GM12878 (cell line): ENCODE measurements at regions not wholly inside any gene's neighbourhood (a gene's known extent, or its start where the extent isn't known, plus 50 kb on each side); places are given as distances from the start of the nearest gene placed in this dataset.

Experiments used
- ATAC-seq: fragments of 200-7000 bp; cut with Tn5 transposase; 3 replicates; pipeline ENCODE4 v1.9.1; 2020; ENCODE audit warnings: mild to moderate bottlenecking, moderate library complexity
- BruUV-seq: library from RNA; stranded (reverse); fragments of 400-500 nt; replicated peaks from 2 replicates; lab custom pipeline; 2021; lab: Mats Ljungman, UMichigan
- CTCF ChIA-PET: fragments of 300-600 bp; sonication (Branson Sonifier 250); formaldehyde crosslinking; extraction: SDS; loops from one replicate; lab custom pipeline; 2021; ENCODE audit warnings: inconsistent platforms; lab: Yijun Ruan, JAX
- POLR2A ChIA-PET: fragments of 350-600 bp; formaldehyde crosslinking; extraction: SDS; loops from one replicate; lab custom pipeline; 2021; ENCODE audit warnings: inconsistent platforms; lab: Charles Lee
- RAD21 ChIA-PET: fragments of 300-600 bp; sonication (Branson Sonifier 250); formaldehyde crosslinking; loops from one replicate; lab custom pipeline; 2023; ENCODE audit warnings: antibody characterized with exemption; ENCODE audit not compliant: unreplicated experiment; lab: Charles Lee
- SMC1A ChIA-PET: fragments of 300-600 bp; sonication (Branson Sonifier 250); formaldehyde crosslinking; loops from one replicate; lab custom pipeline; 2023; ENCODE audit not compliant: unreplicated experiment, uncharacterized antibody; lab: Charles Lee
- DNase-seq: peaks from one replicate; pipeline ENCODE4 v3.0.0-alpha.2; 2011; ENCODE audit warnings: low read depth, low spot score
- FAIRE-seq: peaks from 3 replicates; lab custom pipeline; 2011; peaks lifted over from hg19 to GRCh38; lab: Jason Lieb, UNC
- H2AFZ ChIP-seq: 2 replicates; pipeline ENCODE4 v1.6.0; 2011; ENCODE audit warnings: low read depth, low read length, control low read depth; ENCODE audit not compliant: control insufficient read depth
- H3K27ac ChIP-seq: 2 replicates; pipeline ENCODE4 v1.5.1; 2011; ENCODE audit warnings: control low read depth; ENCODE audit not compliant: control insufficient read depth, insufficient read depth
- H3K27me3 ChIP-seq, 2 experiments: replicated peaks in 1 of 2; 2 replicates each; pipeline versions ENCODE4 v1.6.0 to v1.6.1; 2011; ENCODE audit warnings: low read length in 1 of 2; ENCODE audit not compliant: control insufficient read depth in 2 of 2, insufficient read depth in 2 of 2
- H3K36me3 ChIP-seq, 2 experiments: 2 replicates each; pipeline ENCODE4 v1.5.1; 2011; ENCODE audit warnings: low read length in 1 of 2; ENCODE audit not compliant: control insufficient read depth in 2 of 2, insufficient read depth in 2 of 2
- H3K4me1 ChIP-seq: 2 replicates; pipeline ENCODE4 v1.6.1; 2011; ENCODE audit warnings: mild to moderate bottlenecking, low read length, moderate library complexity, mixed read lengths; ENCODE audit not compliant: control insufficient read depth, insufficient read depth
- H3K4me2 ChIP-seq: 2 replicates; pipeline ENCODE4 v1.6.0; 2011; ENCODE audit warnings: control low read depth; ENCODE audit not compliant: control insufficient read depth, insufficient read depth
- H3K4me3 ChIP-seq: fragments of 200-600 bp; sonication (generic); 2 replicates; pipeline ENCODE4 v1.5.1; 2016
- H3K79me2 ChIP-seq: 2 replicates; pipeline ENCODE4 v1.6.0; 2011; ENCODE audit warnings: low read length; ENCODE audit not compliant: control insufficient read depth, insufficient read depth
- H3K9ac ChIP-seq: 2 replicates; pipeline ENCODE4 v1.8.0; 2011; ENCODE audit warnings: low read length, control low read depth, mixed read lengths; ENCODE audit not compliant: control insufficient read depth, insufficient read depth
- H3K9me3 ChIP-seq: replicated peaks from 3 replicates; pipeline ENCODE4 v1.5.1; 2011; ENCODE audit warnings: mild to moderate bottlenecking, low read length; ENCODE audit not compliant: control insufficient read depth, insufficient read depth
- H4K20me1 ChIP-seq: 2 replicates; pipeline ENCODE4 v1.6.0; 2011; ENCODE audit not compliant: control insufficient read depth, insufficient read depth
- BRCA1 ChIP-seq: IDR thresholded peaks from 2 replicates; pipeline ENCODE4 v1.6.1; 2011; ENCODE audit warnings: low read depth, low read length, improper control_type of control experiment
- CBX3 ChIP-seq: fragments of 200-600 bp; sonication (generic); IDR thresholded peaks from 2 replicates; pipeline ENCODE4 v1.6.1; 2016; ENCODE audit warnings: low read depth, borderline replicate concordance
- GABPA ChIP-seq: IDR thresholded peaks from 2 replicates; pipeline ENCODE4 v1.6.1; 2014; ENCODE audit warnings: antibody characterized with exemption, low read depth, mild to moderate bottlenecking, inconsistent platforms
- IKZF1 ChIP-seq: fragments of 450-650 bp; conservative IDR thresholded peaks from 2 replicates; pipeline ENCODE4 v1.6.1; 2017; ENCODE audit warnings: antibody characterized with exemption, mild to moderate bottlenecking
- MXI1 ChIP-seq: fragments of 150-350 bp; IDR thresholded peaks from 2 replicates; pipeline ENCODE4 v1.6.1; 2011; ENCODE audit warnings: low read depth, mild to moderate bottlenecking, inconsistent platforms, low read length, improper control_type of control experiment
- NFYA ChIP-seq: IDR thresholded peaks from 2 replicates; pipeline ENCODE4 v1.6.1; 2011; ENCODE audit warnings: low read depth, mild to moderate bottlenecking, low read length, improper control_type of control experiment, borderline replicate concordance
- POLR2AphosphoS2 ChIP-seq: IDR thresholded peaks from 2 replicates; pipeline ENCODE4 v1.6.1; 2011; ENCODE audit warnings: low read depth, mild to moderate bottlenecking, low read length, improper control_type of control experiment, moderate library complexity
- SMARCA5 ChIP-seq: fragments of 450-650 bp; IDR thresholded peaks from 2 replicates; pipeline ENCODE4 v1.6.1; 2017; ENCODE audit warnings: mild to moderate bottlenecking
- SPI1 ChIP-seq: IDR thresholded peaks from 2 replicates; pipeline ENCODE4 v1.6.1; 2011; ENCODE audit warnings: low read depth, mild to moderate bottlenecking, low read length, moderate library complexity, borderline replicate concordance; ENCODE audit not compliant: insufficient read depth
- ZNF217 ChIP-seq: fragments of 450-650 bp; IDR thresholded peaks from 2 replicates; pipeline ENCODE4 v1.6.1; 2017; ENCODE audit warnings: antibody characterized with exemption, mild to moderate bottlenecking
- ZSCAN29 ChIP-seq: fragments of 450-650 bp; IDR thresholded peaks from 2 replicates; pipeline ENCODE4 v1.6.1; 2017; ENCODE audit warnings: mild to moderate bottlenecking, moderate library complexity
- WGBS: methylation state at CpG from one replicate; pipeline ENCODE4 v1.1.6; 2016; ENCODE audit warnings: low lambda C conversion rate; ENCODE audit not compliant: insufficient replicate concordance, insufficient coverage; ENCODE audit errors: missing lambda C conversion rate; 5-methylcytosine and 5-hydroxymethylcytosine counted together
- in situ Hi-C: fragments of 300-500 bp; cut with MboI; formaldehyde crosslinking; loops from 9 replicates; pipeline ENCODE4 v1.14.3; 2018; ENCODE audit warnings: mixed read lengths
- intact Hi-C: fragments of 100-400 bp; cut with micrococcal nuclease; formaldehyde crosslinking; loops from one replicate; pipeline ENCODE4 v1.14.2; 2022; ENCODE audit not compliant: unreplicated experiment
- TF ChIP-seq, protein P1 (sequence below): fragments of 450-650 bp; IDR thresholded peaks from 2 replicates; pipeline ENCODE4 v1.6.1; 2017; ENCODE audit warnings: mild to moderate bottlenecking
- TF ChIP-seq, protein P2 (sequence below): fragments of 450-650 bp; IDR thresholded peaks from 2 replicates; pipeline ENCODE4 v1.6.1; 2017; ENCODE audit warnings: mild to moderate bottlenecking, moderate library complexity

DNA sequence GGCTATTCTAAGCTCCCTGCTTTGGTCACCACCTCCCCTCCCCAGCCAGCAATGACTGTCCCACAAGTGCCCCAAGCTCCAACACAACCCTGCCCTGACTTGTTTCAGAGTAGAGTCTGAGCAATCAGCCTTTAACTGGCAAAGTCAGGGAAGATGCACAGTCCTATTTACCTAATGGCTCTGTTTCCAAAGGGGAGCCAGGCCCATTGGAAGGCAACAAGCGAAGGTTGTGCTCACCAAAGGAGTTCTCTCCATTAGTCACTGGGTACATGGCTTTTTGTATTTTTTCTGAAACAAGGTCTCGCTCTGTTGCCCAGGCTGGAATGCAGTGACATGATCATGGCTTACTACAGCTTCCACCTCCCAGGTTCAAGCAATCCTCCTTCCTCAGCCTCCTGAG is 267.1 kb upstream of the CRY1 start:
- H3K4me1 ChIP-seq = no peaks in the 10 kb centered on the region
- ChIA-PET RAD21 (no interaction called here), POLR2A (interaction anchor here (0.6 kb wide), 1 partner anchor 125 kb away, joined by 3 read pairs; no protein-coding TSS in a partner anchor), SMC1A (no interaction called here), CTCF (interaction anchor here (0.7 to 1.3 kb wide), 2 partner anchors 42 to 423 kb away, joined by 3 read pairs; no protein-coding TSS in a partner anchor)
- no peaks in the 10 kb centered on the region for H4K20me1 ChIP-seq
- intact Hi-C loops = no loop called here
- no peak overlapping the region for H3K9ac ChIP-seq
- H3K9me3 ChIP-seq = no peaks in the 10 kb centered on the region
- no peaks in the 10 kb centered on the region for H3K79me2 ChIP-seq
- no peak overlapping the region for H2AFZ ChIP-seq
- in situ Hi-C loops = no loop called here
- no peak for FAIRE-seq
- DNase-seq = no peak
- no peak overlapping the region for H3K4me3 ChIP-seq
- H3K27me3 ChIP-seq = peaks cover 0 to 8% of the 10 kb centered on the region in 2 experiments; a peak in 1 of 4 replicates
- no TSS peak for BruUV-seq
- no peak overlapping the region for H3K27ac ChIP-seq
- H3K36me3 ChIP-seq = no peaks in the 10 kb centered on the region
- WGBS = 41% methylated on average over 2 of the region's 2 CpGs
- no peak for ATAC-seq
- TF ChIP-seq, protein P1, sequence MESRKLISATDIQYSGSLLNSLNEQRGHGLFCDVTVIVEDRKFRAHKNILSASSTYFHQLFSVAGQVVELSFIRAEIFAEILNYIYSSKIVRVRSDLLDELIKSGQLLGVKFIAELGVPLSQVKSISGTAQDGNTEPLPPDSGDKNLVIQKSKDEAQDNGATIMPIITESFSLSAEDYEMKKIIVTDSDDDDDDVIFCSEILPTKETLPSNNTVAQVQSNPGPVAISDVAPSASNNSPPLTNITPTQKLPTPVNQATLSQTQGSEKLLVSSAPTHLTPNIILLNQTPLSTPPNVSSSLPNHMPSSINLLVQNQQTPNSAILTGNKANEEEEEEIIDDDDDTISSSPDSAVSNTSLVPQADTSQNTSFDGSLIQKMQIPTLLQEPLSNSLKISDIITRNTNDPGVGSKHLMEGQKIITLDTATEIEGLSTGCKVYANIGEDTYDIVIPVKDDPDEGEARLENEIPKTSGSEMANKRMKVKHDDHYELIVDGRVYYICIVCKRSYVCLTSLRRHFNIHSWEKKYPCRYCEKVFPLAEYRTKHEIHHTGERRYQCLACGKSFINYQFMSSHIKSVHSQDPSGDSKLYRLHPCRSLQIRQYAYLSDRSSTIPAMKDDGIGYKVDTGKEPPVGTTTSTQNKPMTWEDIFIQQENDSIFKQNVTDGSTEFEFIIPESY = no peak
- TF ChIP-seq ZNF217 = no peak
- TF ChIP-seq ZSCAN29 = no peak
- no peak for TF ChIP-seq POLR2AphosphoS2
- no peak for TF ChIP-seq IKZF1
- no peak for TF ChIP-seq GABPA
- no peak for TF ChIP-seq NFYA
- no peak for TF ChIP-seq SPI1
- TF ChIP-seq, protein P2, sequence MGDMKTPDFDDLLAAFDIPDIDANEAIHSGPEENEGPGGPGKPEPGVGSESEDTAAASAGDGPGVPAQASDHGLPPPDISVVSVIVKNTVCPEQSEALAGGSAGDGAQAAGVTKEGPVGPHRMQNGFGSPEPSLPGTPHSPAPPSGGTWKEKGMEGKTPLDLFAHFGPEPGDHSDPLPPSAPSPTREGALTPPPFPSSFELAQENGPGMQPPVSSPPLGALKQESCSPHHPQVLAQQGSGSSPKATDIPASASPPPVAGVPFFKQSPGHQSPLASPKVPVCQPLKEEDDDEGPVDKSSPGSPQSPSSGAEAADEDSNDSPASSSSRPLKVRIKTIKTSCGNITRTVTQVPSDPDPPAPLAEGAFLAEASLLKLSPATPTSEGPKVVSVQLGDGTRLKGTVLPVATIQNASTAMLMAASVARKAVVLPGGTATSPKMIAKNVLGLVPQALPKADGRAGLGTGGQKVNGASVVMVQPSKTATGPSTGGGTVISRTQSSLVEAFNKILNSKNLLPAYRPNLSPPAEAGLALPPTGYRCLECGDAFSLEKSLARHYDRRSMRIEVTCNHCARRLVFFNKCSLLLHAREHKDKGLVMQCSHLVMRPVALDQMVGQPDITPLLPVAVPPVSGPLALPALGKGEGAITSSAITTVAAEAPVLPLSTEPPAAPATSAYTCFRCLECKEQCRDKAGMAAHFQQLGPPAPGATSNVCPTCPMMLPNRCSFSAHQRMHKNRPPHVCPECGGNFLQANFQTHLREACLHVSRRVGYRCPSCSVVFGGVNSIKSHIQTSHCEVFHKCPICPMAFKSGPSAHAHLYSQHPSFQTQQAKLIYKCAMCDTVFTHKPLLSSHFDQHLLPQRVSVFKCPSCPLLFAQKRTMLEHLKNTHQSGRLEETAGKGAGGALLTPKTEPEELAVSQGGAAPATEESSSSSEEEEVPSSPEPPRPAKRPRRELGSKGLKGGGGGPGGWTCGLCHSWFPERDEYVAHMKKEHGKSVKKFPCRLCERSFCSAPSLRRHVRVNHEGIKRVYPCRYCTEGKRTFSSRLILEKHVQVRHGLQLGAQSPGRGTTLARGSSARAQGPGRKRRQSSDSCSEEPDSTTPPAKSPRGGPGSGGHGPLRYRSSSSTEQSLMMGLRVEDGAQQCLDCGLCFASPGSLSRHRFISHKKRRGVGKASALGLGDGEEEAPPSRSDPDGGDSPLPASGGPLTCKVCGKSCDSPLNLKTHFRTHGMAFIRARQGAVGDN = no peak
- TF ChIP-seq SMARCA5 = no peak
- TF ChIP-seq MXI1 = no peak
- TF ChIP-seq CBX3 = no peak
- no peak for TF ChIP-seq BRCA1
- H3K4me2 ChIP-seq = no peak overlapping the region
